ENCODE measurements at regions not wholly inside any gene's neighbourhood (a gene's known extent, or its start where the extent isn't known, plus 50 kb on each side); places are given as distances from the start of the nearest gene placed in this dataset.
"Not testable (repeated sequence)": the region's sequence is repeated elsewhere in the genome, so short reads cannot be mapped to it uniquely, and the experiment has no call there.

- ChIA-PET POLR2A (ENCODE audit: low non-redundant PET) (no interaction called here), CTCF (no interaction called here)
- no peaks in the 10 kb centered on the region for H3K27me3 ChIP-seq (replicated peaks; ENCODE audit: insufficient read depth, low read depth, low read length, poor library complexity)
- H3K27ac ChIP-seq (ENCODE audit: low read depth, low read length, poor library complexity, severe bottlenecking) = no peak overlapping the region
- H3K4me3 ChIP-seq (ENCODE audit: low read depth, low read length, poor library complexity, severe bottlenecking) = no peak overlapping the region
- no peak for DNase-seq (ENCODE audit: low spot score)
- BruUV-seq (replicated peaks) = no TSS peak
- TF ChIP-seq CTCF (conservative IDR thresholded peaks at IDR 0.05; ENCODE audit: low read depth, low read length) (no peak), EZH2 (IDR thresholded peaks at IDR 0.05; ENCODE audit: borderline replicate concordance, low read depth, low read length, poor library complexity, severe bottlenecking) (no peak)
- H3K36me3 ChIP-seq (ENCODE audit: insufficient read depth, low read length, poor library complexity, severe bottlenecking) = no peaks in the 10 kb centered on the region
- intact Hi-C loops (cut with micrococcal nuclease; ENCODE audit: unreplicated experiment) = no loop called here
- H3K9me3 ChIP-seq (ENCODE audit: low read depth, low read length, poor library complexity, severe bottlenecking) = no peaks in the 10 kb centered on the region
- H3K4me1 ChIP-seq (ENCODE audit: insufficient read depth, low read length, poor library complexity, severe bottlenecking) = no peaks in the 10 kb centered on the region
Observed at GRCh38 chr5:24999732-25000131, 355.0 kb upstream of the CDH10 start.

DNA sequence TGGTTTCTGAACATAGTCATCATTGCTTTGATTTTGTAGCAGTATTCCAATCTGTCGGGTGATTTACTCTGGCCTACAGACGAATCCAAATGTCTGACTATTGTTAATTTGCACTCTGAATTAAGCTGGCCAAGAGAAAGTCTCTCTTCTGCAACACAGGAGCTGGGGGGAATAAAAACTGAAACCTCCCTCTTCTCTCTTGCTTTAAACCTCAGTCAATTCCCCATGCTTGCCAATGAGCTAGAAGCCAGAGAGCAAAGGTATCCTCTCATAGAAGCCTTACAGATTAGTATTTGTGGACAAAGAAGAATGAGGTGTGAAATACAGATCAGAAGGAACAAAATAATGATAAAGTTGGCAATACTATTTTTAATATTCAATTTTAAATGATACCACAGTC, 353.9 kb upstream of the CDH10 start:
- Histone ChIP-seq H3K4me3 (ENCODE audit: low read depth, low read length, poor library complexity, severe bottlenecking) (no peak overlapping the region), H3K9me3 (ENCODE audit: low read depth, low read length, poor library complexity, severe bottlenecking) (no peaks in the 10 kb centered on the region), H3K36me3 (ENCODE audit: insufficient read depth, low read length, poor library complexity, severe bottlenecking) (no peaks in the 10 kb centered on the region), H3K27ac (ENCODE audit: low read depth, low read length, poor library complexity, severe bottlenecking) (no peak overlapping the region), H3K27me3 (replicated peaks; ENCODE audit: insufficient read depth, low read depth, low read length, poor library complexity) (no peaks in the 10 kb centered on the region), H3K4me1 (ENCODE audit: insufficient read depth, low read length, poor library complexity, severe bottlenecking) (no peaks in the 10 kb centered on the region)
- TF ChIP-seq CTCF (conservative IDR thresholded peaks at IDR 0.05; ENCODE audit: low read depth, low read length) (no peak), EZH2 (IDR thresholded peaks at IDR 0.05; ENCODE audit: borderline replicate concordance, low read depth, low read length, poor library complexity, severe bottlenecking) (no peak)
- CTCF ChIA-PET = no interaction called here
- intact Hi-C loops (cut with micrococcal nuclease; ENCODE audit: unreplicated experiment) = no loop called here
- BruUV-seq (replicated peaks) = no TSS peak
- DNase-seq (ENCODE audit: low spot score) = no peak
- POLR2A ChIA-PET (ENCODE audit: low non-redundant PET) = no interaction called here

GRCh38 chr5:24986326-24986725, 341.5 kb upstream of the CDH10 start:
- no peak overlapping the region for H3K27ac ChIP-seq (ENCODE audit: low read depth, low read length, poor library complexity, severe bottlenecking)
- intact Hi-C loops (cut with micrococcal nuclease; ENCODE audit: unreplicated experiment) = no loop called here
- no peaks in the 10 kb centered on the region for H3K27me3 ChIP-seq (replicated peaks; ENCODE audit: insufficient read depth, low read depth, low read length, poor library complexity)
- TF ChIP-seq EZH2 (IDR thresholded peaks at IDR 0.05; ENCODE audit: borderline replicate concordance, low read depth, low read length, poor library complexity, severe bottlenecking) = no peak
- TF ChIP-seq CTCF (conservative IDR thresholded peaks at IDR 0.05; ENCODE audit: low read depth, low read length) = no peak
- no peaks in the 10 kb centered on the region for H3K4me1 ChIP-seq (ENCODE audit: insufficient read depth, low read length, poor library complexity, severe bottlenecking)
- ChIA-PET CTCF (no interaction called here), POLR2A (ENCODE audit: low non-redundant PET) (no interaction called here)
- DNase-seq (ENCODE audit: low spot score) = no peak
- no TSS peak for BruUV-seq (replicated peaks)
- H3K36me3 ChIP-seq (ENCODE audit: insufficient read depth, low read length, poor library complexity, severe bottlenecking) = no peaks in the 10 kb centered on the region
- H3K4me3 ChIP-seq (ENCODE audit: low read depth, low read length, poor library complexity, severe bottlenecking) = no peak overlapping the region
- H3K9me3 ChIP-seq (ENCODE audit: low read depth, low read length, poor library complexity, severe bottlenecking) = no peaks in the 10 kb centered on the region

DNA sequence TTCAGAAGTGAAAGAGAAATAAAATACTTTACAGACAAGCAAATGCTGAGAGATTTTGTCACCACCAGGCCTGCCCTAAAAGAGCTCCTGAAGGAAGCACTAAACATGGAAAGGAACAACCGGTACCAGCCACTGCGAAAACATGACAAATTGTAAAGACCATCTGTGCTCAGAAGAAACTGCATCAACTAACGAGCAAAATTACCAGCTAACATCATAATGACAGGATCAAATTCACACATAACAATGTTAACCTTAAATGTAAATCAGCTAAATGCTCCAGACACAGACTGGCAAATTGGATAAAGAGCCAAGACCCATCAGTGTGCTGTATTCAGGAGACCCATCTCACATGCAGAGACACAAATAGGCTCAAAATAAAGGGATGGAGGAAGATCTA, 333.8 kb upstream of the CDH10 start:
- CTCF ChIA-PET; H3K36me3 ChIP-seq (ENCODE audit: insufficient read depth, low read length, poor library complexity, severe bottlenecking); POLR2A ChIA-PET (ENCODE audit: low non-redundant PET); DNase-seq (ENCODE audit: low spot score); H3K27me3 ChIP-seq (replicated peaks; ENCODE audit: insufficient read depth, low read depth, low read length, poor library complexity); intact Hi-C loops (cut with micrococcal nuclease; ENCODE audit: unreplicated experiment); BruUV-seq (replicated peaks); H3K4me1 ChIP-seq (ENCODE audit: insufficient read depth, low read length, poor library complexity, severe bottlenecking); H3K27ac ChIP-seq (ENCODE audit: low read depth, low read length, poor library complexity, severe bottlenecking); H3K4me3 ChIP-seq (ENCODE audit: low read depth, low read length, poor library complexity, severe bottlenecking); H3K9me3 ChIP-seq (ENCODE audit: low read depth, low read length, poor library complexity, severe bottlenecking): not testable (repeated sequence)

All from A673 (cell line).